A673 (cell line): ENCODE measurements at regions not wholly inside any gene's neighbourhood (a gene's known extent, or its start where the extent isn't known, plus 50 kb on each side); places are given as distances from the start of the nearest gene placed in this dataset.
A peak's percentile ranks its signal among the peaks of the same experiment; 100 is the strongest.

Experiments used
- BruUV-seq: library from RNA; stranded (reverse); fragments of 400-500 nt; replicated peaks from 2 replicates; lab custom pipeline; 2021; lab: Mats Ljungman, UMichigan
- CTCF ChIA-PET: fragments of 300-600 bp; sonication (Branson Sonifier 250); formaldehyde crosslinking; loops from one replicate; lab custom pipeline; 2022; ENCODE audit warnings: antibody characterized with exemption; lab: Charles Lee
- POLR2A ChIA-PET: fragments of 300-600 bp; sonication (Branson Sonifier 250); formaldehyde crosslinking; loops from one replicate; lab custom pipeline; 2022; ENCODE audit warnings: antibody characterized with exemption; ENCODE audit not compliant: low non-redundant PET; lab: Charles Lee
- DNase-seq: peaks from one replicate; pipeline ENCODE4 v3.0.0-alpha.2; 2015; ENCODE audit warnings: low spot score
- H3K27ac ChIP-seq: fragments of 200-600 bp; sonication (generic); 2 replicates; pipeline ENCODE4 v1.5.1; 2016; ENCODE audit warnings: mixed run types, low read depth, mild to moderate bottlenecking, mixed read lengths, antibody characterized with exemption, low read length; ENCODE audit not compliant: poor library complexity, severe bottlenecking
- H3K27me3 ChIP-seq: fragments of 200-600 bp; sonication (generic); replicated peaks from 2 replicates; pipeline ENCODE4 v1.6.1; 2017; ENCODE audit warnings: mixed run types, low read depth, mild to moderate bottlenecking, mixed read lengths, antibody characterized with exemption, low read length; ENCODE audit not compliant: insufficient read depth, poor library complexity
- H3K36me3 ChIP-seq: fragments of 200-600 bp; sonication (generic); 2 replicates; pipeline ENCODE4 v1.6.1; 2016; ENCODE audit warnings: mixed run types, mild to moderate bottlenecking, mixed read lengths, antibody characterized with exemption, low read length; ENCODE audit not compliant: insufficient read depth, poor library complexity, severe bottlenecking
- H3K4me1 ChIP-seq: fragments of 200-600 bp; sonication (generic); 2 replicates; pipeline ENCODE4 v1.6.1; 2017; ENCODE audit warnings: mixed run types, mild to moderate bottlenecking, mixed read lengths, antibody characterized with exemption, low read length; ENCODE audit not compliant: insufficient read depth, poor library complexity, severe bottlenecking
- H3K4me3 ChIP-seq: fragments of 200-600 bp; sonication (generic); 2 replicates; pipeline ENCODE4 v1.5.1; 2016; ENCODE audit warnings: low read depth, mixed run types, mild to moderate bottlenecking, mixed read lengths, low read length; ENCODE audit not compliant: poor library complexity, severe bottlenecking
- H3K9me3 ChIP-seq: fragments of 200-600 bp; sonication (generic); 2 replicates; pipeline ENCODE4 v1.6.1; 2016; ENCODE audit warnings: mixed run types, low read depth, mild to moderate bottlenecking, mixed read lengths, antibody characterized with exemption, low read length; ENCODE audit not compliant: poor library complexity, severe bottlenecking
- EZH2 ChIP-seq: fragments of 200-600 bp; sonication (generic); IDR thresholded peaks from 2 replicates; pipeline ENCODE4 v1.6.1; 2017; ENCODE audit warnings: borderline replicate concordance, low read depth, mild to moderate bottlenecking, mixed read lengths, antibody characterized with exemption, low read length; ENCODE audit not compliant: poor library complexity, severe bottlenecking
- intact Hi-C: fragments of 100-400 bp; cut with micrococcal nuclease; formaldehyde crosslinking; loops from one replicate; pipeline ENCODE4 v1.10.0; 2022; ENCODE audit not compliant: unreplicated experiment
- TF ChIP-seq, protein P1 (sequence below): fragments of 300-800, 200-600 bp; sonication (generic); conservative IDR thresholded peaks from 2 replicates; pipeline ENCODE4 v1.5.1; 2017; ENCODE audit warnings: low read depth, mild to moderate bottlenecking, antibody characterized with exemption, low read length, moderate library complexity, mixed read lengths

DNA sequence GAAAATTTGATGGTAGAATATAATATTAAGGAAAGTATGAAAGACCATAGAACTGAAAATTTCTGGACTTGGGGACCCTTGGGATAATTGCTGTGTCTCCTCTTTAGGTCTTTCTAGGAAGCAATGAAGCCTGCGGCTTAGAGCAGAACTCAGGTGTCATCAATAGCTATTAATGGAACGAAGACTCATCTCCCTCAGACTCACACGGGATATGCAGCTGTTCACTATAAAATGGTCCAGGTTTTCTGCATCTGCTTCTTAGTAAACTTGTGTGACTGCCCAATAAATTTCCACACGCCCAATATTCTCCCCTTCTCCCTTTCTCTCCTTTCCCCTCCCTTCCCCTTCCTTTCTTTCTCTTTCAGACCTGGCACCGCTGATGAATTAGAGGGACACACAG is 392.5 kb downstream of the HLX start:
- peaks cover 5% of the 10 kb centered on the region for H3K27me3 ChIP-seq
- intact Hi-C loops, result no loop called here
- DNase-seq, result no peak
- no peaks in the 10 kb centered on the region for H3K36me3 ChIP-seq
- TF ChIP-seq, protein P1, sequence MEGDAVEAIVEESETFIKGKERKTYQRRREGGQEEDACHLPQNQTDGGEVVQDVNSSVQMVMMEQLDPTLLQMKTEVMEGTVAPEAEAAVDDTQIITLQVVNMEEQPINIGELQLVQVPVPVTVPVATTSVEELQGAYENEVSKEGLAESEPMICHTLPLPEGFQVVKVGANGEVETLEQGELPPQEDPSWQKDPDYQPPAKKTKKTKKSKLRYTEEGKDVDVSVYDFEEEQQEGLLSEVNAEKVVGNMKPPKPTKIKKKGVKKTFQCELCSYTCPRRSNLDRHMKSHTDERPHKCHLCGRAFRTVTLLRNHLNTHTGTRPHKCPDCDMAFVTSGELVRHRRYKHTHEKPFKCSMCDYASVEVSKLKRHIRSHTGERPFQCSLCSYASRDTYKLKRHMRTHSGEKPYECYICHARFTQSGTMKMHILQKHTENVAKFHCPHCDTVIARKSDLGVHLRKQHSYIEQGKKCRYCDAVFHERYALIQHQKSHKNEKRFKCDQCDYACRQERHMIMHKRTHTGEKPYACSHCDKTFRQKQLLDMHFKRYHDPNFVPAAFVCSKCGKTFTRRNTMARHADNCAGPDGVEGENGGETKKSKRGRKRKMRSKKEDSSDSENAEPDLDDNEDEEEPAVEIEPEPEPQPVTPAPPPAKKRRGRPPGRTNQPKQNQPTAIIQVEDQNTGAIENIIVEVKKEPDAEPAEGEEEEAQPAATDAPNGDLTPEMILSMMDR, result no peak
- no peak for TF ChIP-seq EZH2
- BruUV-seq, result no TSS peak
- no peaks in the 10 kb centered on the region for H3K4me1 ChIP-seq
- no peak overlapping the region for H3K4me3 ChIP-seq
- H3K27ac ChIP-seq, result no peak overlapping the region
- ChIA-PET CTCF (no interaction called here), POLR2A (no interaction called here)
- H3K9me3 ChIP-seq, result no peaks in the 10 kb centered on the region

DNA sequence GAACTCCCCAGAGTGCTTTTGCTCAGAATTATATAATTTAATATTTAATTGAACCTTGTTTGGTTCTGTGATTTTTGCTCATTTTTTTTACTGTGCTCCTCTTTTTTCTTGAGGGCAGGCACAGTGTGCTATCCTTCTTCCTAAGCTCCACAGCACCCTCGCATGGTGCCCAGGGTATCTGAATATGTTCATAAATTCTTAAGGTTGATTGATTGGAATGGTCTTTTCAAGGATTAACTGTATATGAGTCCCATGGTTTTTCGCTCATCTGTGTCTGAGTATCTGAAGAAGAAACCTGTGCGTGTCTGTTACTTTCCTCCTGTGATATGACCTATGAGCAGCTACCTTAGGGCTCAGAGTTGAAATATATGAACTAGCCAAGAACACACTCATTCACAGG is 393.7 kb downstream of the HLX start:
- no peak overlapping the region for H3K4me3 ChIP-seq
- DNase-seq, result no peak
- H3K9me3 ChIP-seq, result no peaks in the 10 kb centered on the region
- no peaks in the 10 kb centered on the region for H3K36me3 ChIP-seq
- ChIA-PET POLR2A (no interaction called here), CTCF (no interaction called here)
- no TSS peak for BruUV-seq
- TF ChIP-seq, protein P1, result peak; percentile 17; the same call in 1 of the 2 replicates
- TF ChIP-seq EZH2, result no peak
- intact Hi-C loops, result no loop called here
- peaks cover 5% of the 10 kb centered on the region for H3K27me3 ChIP-seq
- no peak overlapping the region for H3K27ac ChIP-seq
- H3K4me1 ChIP-seq, result no peaks in the 10 kb centered on the region

DNA sequence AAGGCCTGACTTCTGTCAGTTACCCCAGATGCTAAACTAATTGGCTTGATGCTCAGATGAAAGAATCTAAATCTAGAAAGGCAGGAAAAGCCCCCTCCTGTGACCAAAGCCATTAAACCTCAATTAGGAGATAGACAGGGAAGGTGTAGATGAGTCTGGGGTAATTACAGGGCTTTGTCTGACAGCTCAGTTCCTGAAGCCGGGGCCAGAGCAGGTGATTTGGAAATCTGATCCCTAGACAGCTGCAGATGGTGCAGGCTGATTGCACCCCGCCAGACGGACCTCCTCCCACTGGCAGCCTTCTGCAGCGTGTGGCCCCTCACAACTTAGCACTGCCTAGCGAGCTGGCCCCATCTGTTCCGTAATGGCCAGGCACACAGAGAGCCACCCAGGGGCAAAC is 395.1 kb downstream of the HLX start:
- Histone ChIP-seq H3K27me3 (peaks cover 2% of the 10 kb centered on the region), H3K27ac (no peak overlapping the region), H3K9me3 (no peaks in the 10 kb centered on the region), H3K4me1 (no peaks in the 10 kb centered on the region), H3K4me3 (no peak overlapping the region), H3K36me3 (no peaks in the 10 kb centered on the region)
- ChIA-PET CTCF (interaction anchor here (1.1 kb wide), 1 partner anchor 11 kb away, joined by 4 read pairs; no protein-coding TSS in a partner anchor), POLR2A (no interaction called here)
- no peak for DNase-seq
- TF ChIP-seq EZH2, result no peak
- TF ChIP-seq, protein P1, result no peak
- BruUV-seq, result no TSS peak
- intact Hi-C loops, result no loop called here
